ENCODE measurements at regions not wholly inside any gene's neighbourhood (a gene's known extent, or its start where the extent isn't known, plus 50 kb on each side); places are given as distances from the start of the nearest gene placed in this dataset.

DNA sequence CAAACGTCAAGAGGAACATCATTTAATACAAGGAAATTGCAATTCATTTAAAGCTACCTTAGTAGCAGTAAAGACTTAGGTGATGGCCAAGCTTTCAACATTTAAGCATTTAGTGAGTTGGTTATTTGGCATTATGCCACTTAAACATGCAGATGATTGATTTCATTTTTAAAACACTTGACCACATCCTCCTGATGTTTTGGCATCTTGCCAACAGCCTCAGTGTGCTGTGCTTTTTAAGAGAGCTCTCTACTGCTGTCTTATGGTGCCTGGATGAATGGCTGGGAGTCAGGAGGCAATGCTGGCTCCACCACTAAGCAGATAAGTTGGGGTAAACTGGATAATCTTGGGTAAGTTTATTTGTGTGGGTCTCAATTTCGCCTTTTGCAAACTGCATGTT lies 364.5 kb downstream of the MAN2A1 start:
- Histone ChIP-seq H3K4me1 (ENCODE audit: control insufficient read depth in 2 of 2, insufficient read depth in 2 of 2, low read length in 2 of 2) (peaks cover 21 to 35% of the 10 kb centered on the region in 2 donors), H3K27ac (ENCODE audit: low read depth, low read length) (peak overlapping the region; percentile 63), H3K4me3 (ENCODE audit: low read length) (peak overlapping the region; percentile 6), H3K9me3 (ENCODE audit: control insufficient read depth in 2 of 3, low read length in 3 of 3) (no peaks in the 10 kb centered on the region), H3K27me3 (ENCODE audit: control insufficient read depth in 2 of 2, insufficient read depth in 2 of 2, low read length in 2 of 2) (no peaks in the 10 kb centered on the region), H3K36me3 (ENCODE audit: control insufficient read depth in 2 of 3, insufficient read depth in 3 of 3, low read length in 3 of 3) (no peaks in the 10 kb centered on the region)
- peak; percentile 89 for ATAC-seq
- H3K4me1 Mint-ChIP-seq = peaks cover 10 to 50% (median 35%) of the 10 kb centered on the region in 7 donors
- intact Hi-C loops (cut with micrococcal nuclease) = loop anchor here (1.0 to 10.0 kb wide), 9 partner anchors 133 to 1309 kb away; partner anchors contain the start of genes MAN2A1 (in 2 of the 2), FER (in 1 of the 2), SLC25A46 (in 1 of the 2) and TMEM232 (in 1 of the 2)
- peak; percentile 17 to 93 (median 85) for DNase-seq
- no peaks in the 10 kb centered on the region for H3K36me3 Mint-ChIP-seq
- H3K27ac Mint-ChIP-seq = peak overlapping the region; percentile 77 to 96 (median 90)
- H3K4me3 Mint-ChIP-seq = peak overlapping the region; percentile 50 to 86 (median 65)
- ChIA-PET CTCF (interaction anchor here (0.7 to 2.2 kb wide), 6 partner anchors 10 to 363 kb away, joined by 3 to 19 read pairs (median 3); no protein-coding TSS in a partner anchor), POLR2A (interaction anchor here (1.0 to 2.8 kb wide), 6 partner anchors 10 to 644 kb away, joined by 3 to 18 read pairs (median 6); partner anchors contain the start of genes MAN2A1 and PJA2)
- no peaks in the 10 kb centered on the region for H3K27me3 Mint-ChIP-seq
- peaks cover 0 to 3% (median 0%) of the 10 kb centered on the region in 11 donors for H3K9me3 Mint-ChIP-seq

DNA sequence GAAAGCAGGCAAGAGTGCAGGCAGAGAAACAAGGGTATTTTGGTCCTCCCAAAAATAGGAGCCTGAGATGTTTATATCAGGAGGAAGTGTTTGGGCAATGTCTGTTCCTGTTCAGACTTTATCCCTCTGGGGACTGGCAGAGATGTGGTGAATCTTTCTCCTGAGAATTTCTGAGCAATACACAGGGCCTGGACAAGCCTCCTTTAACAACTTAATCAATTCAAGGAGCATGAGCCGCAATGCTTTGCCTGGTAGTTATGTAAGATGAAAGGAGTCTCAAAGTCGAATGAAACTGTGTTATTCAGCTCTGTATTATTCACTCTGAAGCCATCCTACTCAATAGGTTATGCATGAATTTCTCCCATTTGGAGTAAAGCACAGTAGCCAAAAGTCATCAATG lies 365.6 kb downstream of the MAN2A1 start:
- Histone ChIP-seq H3K9me3 (ENCODE audit: control insufficient read depth in 2 of 3, low read length in 3 of 3) (no peaks in the 10 kb centered on the region), H3K4me1 (ENCODE audit: control insufficient read depth in 2 of 2, insufficient read depth in 2 of 2, low read length in 2 of 2) (peaks cover 21 to 35% of the 10 kb centered on the region in 2 donors), H3K4me3 (ENCODE audit: low read length) (no peak overlapping the region), H3K27ac (ENCODE audit: low read depth, low read length) (no peak overlapping the region), H3K27me3 (ENCODE audit: control insufficient read depth in 2 of 2, insufficient read depth in 2 of 2, low read length in 2 of 2) (no peaks in the 10 kb centered on the region), H3K36me3 (ENCODE audit: control insufficient read depth in 2 of 3, insufficient read depth in 3 of 3, low read length in 3 of 3) (no peaks in the 10 kb centered on the region)
- Mint-ChIP-seq H3K4me3 (peak overlapping the region in 2 of 10 donors; percentile 23 to 86), H3K27me3 (no peaks in the 10 kb centered on the region), H3K4me1 (peaks cover 10 to 44% (median 35%) of the 10 kb centered on the region in 7 donors), H3K9me3 (peaks cover 0 to 3% (median 0%) of the 10 kb centered on the region in 11 donors), H3K27ac (peak overlapping the region in 2 of 9 donors; percentile 32 to 77), H3K36me3 (peaks cover 0 to 5% (median 0%) of the 10 kb centered on the region in 5 donors)
- no peak for ATAC-seq
- CTCF ChIA-PET = interaction anchor here (0.7 to 2.2 kb wide), 5 partner anchors 9 to 332 kb away, joined by 3 to 19 read pairs (median 3); no protein-coding TSS in a partner anchor
- intact Hi-C loops (cut with micrococcal nuclease) = loop anchor here (1.0 to 10.0 kb wide), 6 partner anchors 8 to 1311 kb away; partner anchors contain the start of genes FER (in 1 of the 2) and TMEM232 (in 1 of the 2)
- POLR2A ChIA-PET = interaction anchor here (1.8 kb wide), 1 partner anchor 8 kb away, joined by 5 read pairs; no protein-coding TSS in a partner anchor
- DNase-seq = no peak

GRCh38 chr5:110056580-110057114 lies 366.9 kb downstream of the MAN2A1 start:
- POLR2A ChIA-PET = interaction anchor here (0.9 kb wide), 1 partner anchor 368 kb away, joined by 6 read pairs; no protein-coding TSS in a partner anchor
- Histone ChIP-seq H3K4me3 (ENCODE audit: low read length) (no peak overlapping the region), H3K36me3 (ENCODE audit: control insufficient read depth in 2 of 3, insufficient read depth in 3 of 3, low read length in 3 of 3) (no peaks in the 10 kb centered on the region), H3K27me3 (ENCODE audit: control insufficient read depth in 2 of 2, insufficient read depth in 2 of 2, low read length in 2 of 2) (no peaks in the 10 kb centered on the region), H3K27ac (ENCODE audit: low read depth, low read length) (no peak overlapping the region), H3K9me3 (ENCODE audit: control insufficient read depth in 2 of 3, low read length in 3 of 3) (no peaks in the 10 kb centered on the region), H3K4me1 (ENCODE audit: control insufficient read depth in 2 of 2, insufficient read depth in 2 of 2, low read length in 2 of 2) (peaks cover 21 to 35% of the 10 kb centered on the region in 2 donors)
- Mint-ChIP-seq H3K4me1 (peaks cover 10 to 44% (median 35%) of the 10 kb centered on the region in 7 donors), H3K4me3 (peak overlapping the region in 2 of 10 donors; percentile 17 to 29), H3K36me3 (peaks cover 0 to 5% (median 0%) of the 10 kb centered on the region in 5 donors), H3K9me3 (peaks cover 0 to 3% (median 0%) of the 10 kb centered on the region in 11 donors), H3K27ac (peak overlapping the region in 1 of 9 donors; percentile 29), H3K27me3 (no peaks in the 10 kb centered on the region)
- DNase-seq (no peak), ATAC-seq (no peak)
- intact Hi-C loops (cut with micrococcal nuclease) = loop anchor here (10.0 kb wide), 3 partner anchors 642 to 1312 kb away; partner anchors contain the start of genes FER (in 1 of the 2) and TMEM232 (in 1 of the 2)
- CTCF ChIA-PET = interaction anchor here (0.8 kb wide), 1 partner anchor 366 kb away, joined by 3 read pairs; no protein-coding TSS in a partner anchor

GRCh38 chr5:110058175-110058574 lies 368.4 kb downstream of the MAN2A1 start:
- no peak overlapping the region for H3K27ac Mint-ChIP-seq
- Histone ChIP-seq H3K36me3 (ENCODE audit: control insufficient read depth in 2 of 3, insufficient read depth in 3 of 3, low read length in 3 of 3) (no peaks in the 10 kb centered on the region), H3K9me3 (ENCODE audit: control insufficient read depth in 2 of 3, low read length in 3 of 3) (no peaks in the 10 kb centered on the region), H3K4me1 (ENCODE audit: control insufficient read depth in 2 of 2, insufficient read depth in 2 of 2, low read length in 2 of 2) (peaks cover 18 to 28% of the 10 kb centered on the region in 2 donors), H3K27me3 (ENCODE audit: control insufficient read depth in 2 of 2, insufficient read depth in 2 of 2, low read length in 2 of 2) (no peaks in the 10 kb centered on the region), H3K27ac (ENCODE audit: low read depth, low read length) (no peak overlapping the region), H3K4me3 (ENCODE audit: low read length) (no peak overlapping the region)
- peaks cover 10 to 47% (median 35%) of the 10 kb centered on the region in 7 donors for H3K4me1 Mint-ChIP-seq
- intact Hi-C loops (cut with micrococcal nuclease) = loop anchor here (10.0 kb wide), 3 partner anchors 643 to 1313 kb away; partner anchors contain the start of genes FER (in 1 of the 2) and TMEM232 (in 1 of the 2)
- peaks cover 0 to 5% (median 0%) of the 10 kb centered on the region in 5 donors for H3K36me3 Mint-ChIP-seq
- peaks cover 0 to 3% (median 0%) of the 10 kb centered on the region in 11 donors for H3K9me3 Mint-ChIP-seq
- no peak for ATAC-seq
- POLR2A ChIA-PET = no interaction called here
- H3K4me3 Mint-ChIP-seq = no peak overlapping the region
- CTCF ChIA-PET = no interaction called here
- H3K27me3 Mint-ChIP-seq = no peaks in the 10 kb centered on the region
- DNase-seq = no peak

GRCh38 chr5:110062246-110062645 lies 372.5 kb downstream of the MAN2A1 start:
- Mint-ChIP-seq H3K36me3 (peaks cover 0 to 5% (median 0%) of the 10 kb centered on the region in 5 donors), H3K4me3 (no peak overlapping the region), H3K27me3 (no peaks in the 10 kb centered on the region), H3K4me1 (peaks cover 6 to 26% (median 21%) of the 10 kb centered on the region in 7 donors), H3K9me3 (no peaks in the 10 kb centered on the region), H3K27ac (no peak overlapping the region)
- CTCF ChIA-PET = no interaction called here
- H3K36me3 ChIP-seq (ENCODE audit: control insufficient read depth in 2 of 3, insufficient read depth in 3 of 3, low read length in 3 of 3) = no peaks in the 10 kb centered on the region
- H3K9me3 ChIP-seq (ENCODE audit: control insufficient read depth in 2 of 3, low read length in 3 of 3) = no peaks in the 10 kb centered on the region
- intact Hi-C loops (cut with micrococcal nuclease) = no loop called here
- no peak overlapping the region for H3K4me3 ChIP-seq (ENCODE audit: low read length)
- H3K27ac ChIP-seq (ENCODE audit: low read depth, low read length) = no peak overlapping the region
- peaks cover 0 to 13% of the 10 kb centered on the region in 2 donors for H3K4me1 ChIP-seq (ENCODE audit: control insufficient read depth in 2 of 2, insufficient read depth in 2 of 2, low read length in 2 of 2)
- ATAC-seq = no peak
- POLR2A ChIA-PET = no interaction called here
- no peaks in the 10 kb centered on the region for H3K27me3 ChIP-seq (ENCODE audit: control insufficient read depth in 2 of 2, insufficient read depth in 2 of 2, low read length in 2 of 2)
- DNase-seq = no peak

DNA sequence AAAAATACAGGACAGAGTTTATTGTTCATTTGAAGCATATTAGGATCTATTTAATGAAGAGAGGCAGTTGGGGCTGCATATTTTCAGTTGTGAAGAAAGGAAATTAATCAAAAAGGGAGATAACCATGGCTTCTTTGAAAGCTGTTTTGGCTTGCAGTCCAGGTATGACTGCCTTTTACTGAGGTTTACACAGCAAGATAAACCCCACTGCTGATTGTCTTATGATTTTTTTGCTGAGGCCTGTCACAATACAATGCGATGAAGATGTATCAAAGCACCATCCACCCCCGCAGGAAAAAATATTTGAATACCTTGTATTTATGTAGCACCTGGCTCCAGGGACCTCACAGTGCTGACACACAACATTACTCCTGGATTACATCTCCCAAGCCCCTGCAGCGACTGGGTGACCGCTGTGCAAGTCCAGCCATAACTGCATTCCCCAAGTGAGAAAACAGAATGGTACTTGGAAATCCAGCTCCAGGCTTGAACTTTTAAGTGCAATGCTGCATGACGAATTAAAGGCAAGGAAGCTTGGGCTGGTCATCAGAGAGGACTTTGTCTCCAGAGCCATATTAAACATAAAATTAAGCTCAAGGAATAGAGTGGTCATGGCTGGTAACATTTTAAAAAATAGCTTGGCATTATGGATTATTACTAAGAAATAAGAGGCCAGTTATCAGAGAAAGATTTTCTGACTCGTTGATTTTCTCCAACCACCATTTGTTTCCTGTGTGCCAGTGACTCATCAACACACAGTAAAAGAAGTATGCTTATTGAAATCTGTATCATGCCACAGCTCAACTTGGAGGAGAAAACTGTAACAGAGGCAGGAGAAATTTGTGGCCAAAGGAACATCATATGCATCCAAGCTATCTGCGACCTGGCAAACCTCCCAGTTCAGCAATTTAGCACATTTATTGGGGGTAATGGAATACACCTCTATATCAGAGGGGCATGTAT lies 374.2 kb downstream of the MAN2A1 start:
- peak overlapping the region in 1 of 10 donors; percentile 9 for H3K4me3 Mint-ChIP-seq

More for the DNA sequence above, 374.2 kb downstream of the MAN2A1 start:
- no peaks in the 10 kb centered on the region for H3K27me3 ChIP-seq (ENCODE audit: control insufficient read depth in 2 of 2, insufficient read depth in 2 of 2, low read length in 2 of 2)
- intact Hi-C loops (cut with micrococcal nuclease) = loop anchor here in 1 of 2 donors (1.0 kb wide), 1 partner anchor 9 kb away; no protein-coding TSS in a partner anchor
- ChIA-PET CTCF (interaction anchor here (0.6 to 0.9 kb wide), 2 partner anchors 9 to 39 kb away, joined by 3 read pairs; no protein-coding TSS in a partner anchor), POLR2A (interaction anchor here (0.7 to 2.0 kb wide), 2 partner anchors 10 to 88 kb away, joined by 3 to 5 read pairs; no protein-coding TSS in a partner anchor)
- no peaks in the 10 kb centered on the region for H3K27me3 Mint-ChIP-seq
- H3K36me3 Mint-ChIP-seq = peaks cover 0 to 5% (median 3%) of the 10 kb centered on the region in 5 donors
- ATAC-seq (no peak), DNase-seq (no peak)
- H3K9me3 ChIP-seq (ENCODE audit: control insufficient read depth in 2 of 3, low read length in 3 of 3) = no peaks in the 10 kb centered on the region
- no peaks in the 10 kb centered on the region for H3K36me3 ChIP-seq (ENCODE audit: control insufficient read depth in 2 of 3, insufficient read depth in 3 of 3, low read length in 3 of 3)
- peaks cover 8 to 33% (median 23%) of the 10 kb centered on the region in 7 donors for H3K4me1 Mint-ChIP-seq
- H3K27ac ChIP-seq (ENCODE audit: low read depth, low read length) = no peak overlapping the region
- peaks cover 0 to 13% of the 10 kb centered on the region in 2 donors for H3K4me1 ChIP-seq (ENCODE audit: control insufficient read depth in 2 of 2, insufficient read depth in 2 of 2, low read length in 2 of 2)
- H3K9me3 Mint-ChIP-seq = peaks cover 0 to 13% (median 4%) of the 10 kb centered on the region in 11 donors
- no peak overlapping the region for H3K4me3 ChIP-seq (ENCODE audit: low read length)
- peak overlapping the region in 2 of 9 donors; percentile 35 to 86 for H3K27ac Mint-ChIP-seq
